IMR-90 (cell line): ENCODE measurements at regions not wholly inside any gene's neighbourhood (a gene's known extent, or its start where the extent isn't known, plus 50 kb on each side); places are given as distances from the start of the nearest gene placed in this dataset.

Experiments used
- ATAC-seq: fragments of 200-7000 bp; cut with Tn5 transposase; 2 replicates; pipeline ENCODE4 v1.9.1; 2020; ENCODE audit warnings: low read depth, mild to moderate bottlenecking, moderate library complexity
- BruUV-seq: library from RNA; stranded (reverse); fragments of 400-500 nt; replicated peaks from 2 replicates; lab custom pipeline; 2021; lab: Mats Ljungman, UMichigan
- CTCF ChIA-PET: fragments of 300-600 bp; formaldehyde crosslinking; extraction: SDS; loops from one replicate; lab custom pipeline; 2021; ENCODE audit warnings: antibody characterized with exemption; lab: Yijun Ruan, JAX
- POLR2A ChIA-PET: fragments of 300-600 bp; sonication (Branson Sonifier 250); formaldehyde crosslinking; loops from one replicate; lab custom pipeline; 2022; ENCODE audit warnings: antibody characterized with exemption; ENCODE audit not compliant: unreplicated experiment; lab: Charles Lee
- DNase-seq: peaks from one replicate; pipeline ENCODE4 v3.0.0; 2013
- H2AFZ ChIP-seq: replicated peaks from 2 replicates; pipeline ENCODE3; 2013; ENCODE audit warnings: low read length, mild to moderate bottlenecking; ENCODE audit not compliant: poor library complexity
- H2AK5ac ChIP-seq: 2 replicates; pipeline ENCODE4 v1.6.1; 2013; ENCODE audit warnings: low read depth, low read length, inconsistent platforms
- H2AK9ac ChIP-seq: replicated peaks from 2 replicates; pipeline ENCODE3; 2013; ENCODE audit warnings: mild to moderate bottlenecking, low read depth, low read length, moderate library complexity; ENCODE audit not compliant: poor library complexity
- H2BK120ac ChIP-seq: 2 replicates; pipeline ENCODE4 v1.6.1; 2013; ENCODE audit warnings: low read depth, low read length, inconsistent platforms
- H2BK15ac ChIP-seq: 3 replicates; pipeline ENCODE4 v1.6.1; 2013; ENCODE audit warnings: low read depth, low read length, inconsistent platforms
- H2BK20ac ChIP-seq: 2 replicates; pipeline ENCODE4 v1.6.1; 2013; ENCODE audit warnings: low read depth, mild to moderate bottlenecking, inconsistent platforms, low read length, moderate library complexity
- H2BK5ac ChIP-seq: 2 replicates; pipeline ENCODE4 v1.6.1; 2013; ENCODE audit warnings: mild to moderate bottlenecking, low read depth, low read length, inconsistent platforms; ENCODE audit not compliant: poor library complexity, severe bottlenecking
- H3K14ac ChIP-seq: replicated peaks from 2 replicates; pipeline ENCODE4 v1.6.1; 2013; ENCODE audit warnings: low read depth, low read length, inconsistent platforms
- H3K18ac ChIP-seq: 2 replicates; pipeline ENCODE4 v1.6.1; 2013; ENCODE audit warnings: low read depth, low read length, control low read depth
- H3K23ac ChIP-seq: 2 replicates; pipeline ENCODE4 v1.6.1; 2013; ENCODE audit warnings: low read depth, low read length, inconsistent platforms
- H3K27ac ChIP-seq: 2 replicates; pipeline ENCODE4 v1.5.1; 2013; ENCODE audit warnings: mild to moderate bottlenecking, control low read depth, low read length; ENCODE audit not compliant: insufficient read depth
- H3K27me3 ChIP-seq: 2 replicates; pipeline ENCODE4 v1.6.1; 2013; ENCODE audit warnings: low read length; ENCODE audit not compliant: control insufficient read depth, insufficient read depth
- H3K36me3 ChIP-seq: 2 replicates; pipeline ENCODE4 v1.6.1; 2013; ENCODE audit warnings: low read length, mixed read lengths; ENCODE audit not compliant: control insufficient read depth, insufficient read depth
- H3K4ac ChIP-seq: 2 replicates; pipeline ENCODE4 v1.6.1; 2013; ENCODE audit warnings: low read depth, low read length, inconsistent platforms
- H3K4me1 ChIP-seq: 2 replicates; pipeline ENCODE4 v1.6.1; 2013; ENCODE audit warnings: low read length, mixed read lengths; ENCODE audit not compliant: control insufficient read depth, insufficient read depth
- H3K4me2 ChIP-seq: 2 replicates; pipeline ENCODE4 v1.6.1; 2013; ENCODE audit warnings: low read depth, mild to moderate bottlenecking, control low read depth, low read length, moderate library complexity
- H3K4me3 ChIP-seq: 2 replicates; pipeline ENCODE4 v1.5.1; 2013; ENCODE audit warnings: low read depth, mild to moderate bottlenecking, control low read depth, low read length, moderate library complexity; ENCODE audit not compliant: insufficient read depth
- H3K56ac ChIP-seq: 2 replicates; pipeline ENCODE4 v1.6.1; 2013; ENCODE audit warnings: low read length, inconsistent platforms; ENCODE audit not compliant: insufficient read depth; ENCODE audit errors: extremely low read depth
- H3K79me1 ChIP-seq, 2 experiments: 2 replicates each; pipeline ENCODE4 v1.6.1; 2013; ENCODE audit warnings: low read length in 2 of 2, inconsistent platforms in 1 of 2, low read depth in 1 of 2
- H3K9ac ChIP-seq: 2 replicates; pipeline ENCODE4 v1.6.1; 2013; ENCODE audit warnings: low read depth, low read length, control low read depth
- H3K9me1 ChIP-seq: 2 replicates; pipeline ENCODE4 v1.6.1; 2013; ENCODE audit warnings: low read length, inconsistent platforms; ENCODE audit not compliant: insufficient read depth
- H3K9me3 ChIP-seq: 2 replicates; pipeline ENCODE4 v1.6.1; 2013; ENCODE audit warnings: low read length; ENCODE audit not compliant: control insufficient read depth, insufficient read depth
- H4K20me1 ChIP-seq: 2 replicates; pipeline ENCODE4 v1.6.1; 2013; ENCODE audit warnings: low read length, inconsistent platforms; ENCODE audit not compliant: insufficient read depth
- H4K5ac ChIP-seq: 2 replicates; pipeline ENCODE4 v1.6.1; 2013; ENCODE audit warnings: mild to moderate bottlenecking, low read depth, low read length, control low read depth
- H4K8ac ChIP-seq, 2 experiments: 2 replicates each; pipeline ENCODE4 v1.6.1; 2013; ENCODE audit warnings: low read depth in 2 of 2, low read length in 2 of 2, control low read depth in 1 of 2, inconsistent platforms in 1 of 2
- H4K91ac ChIP-seq: 2 replicates; pipeline ENCODE4 v1.6.1; 2013; ENCODE audit warnings: low read depth, low read length, inconsistent platforms; ENCODE audit not compliant: insufficient read depth
- BHLHE40 ChIP-seq: fragments of 150-350 bp; IDR thresholded peaks from 2 replicates; pipeline ENCODE4 v1.6.1; 2016; ENCODE audit warnings: mild to moderate bottlenecking, low read depth, low read length
- MAFK ChIP-seq: IDR thresholded peaks from 2 replicates; pipeline ENCODE4 v1.6.1; 2012; ENCODE audit warnings: low read depth, low read length, improper control_type of control experiment
- MAZ ChIP-seq: IDR thresholded peaks from 2 replicates; pipeline ENCODE4 v1.6.1; 2012; ENCODE audit warnings: low read depth, mild to moderate bottlenecking, low read length, improper control_type of control experiment, moderate library complexity, borderline replicate concordance
- POLR2A ChIP-seq: IDR thresholded peaks from 2 replicates; pipeline ENCODE4 v1.6.1; 2012; ENCODE audit warnings: mild to moderate bottlenecking, low read depth, low read length
- RAD21 ChIP-seq: IDR thresholded peaks from 2 replicates; pipeline ENCODE4 v1.6.1; 2012; ENCODE audit warnings: low read length, improper control_type of control experiment
- RCOR1 ChIP-seq: IDR thresholded peaks from 2 replicates; pipeline ENCODE4 v1.6.1; 2012; ENCODE audit warnings: mild to moderate bottlenecking, low read length, improper control_type of control experiment; ENCODE audit not compliant: insufficient replicate concordance
- RFX5 ChIP-seq: IDR thresholded peaks from 2 replicates; pipeline ENCODE4 v1.8.0; 2012; ENCODE audit warnings: low read depth, mild to moderate bottlenecking, low read length, moderate library complexity
- SMC3 ChIP-seq: fragments of 150-350 bp; IDR thresholded peaks from 2 replicates; pipeline ENCODE4 v1.6.1; 2016; ENCODE audit warnings: low read depth, mild to moderate bottlenecking, antibody characterized with exemption, low read length, moderate library complexity
- USF2 ChIP-seq: fragments of 150-350 bp; IDR thresholded peaks from 2 replicates; pipeline ENCODE4 v1.6.1; 2017; ENCODE audit warnings: mild to moderate bottlenecking, antibody characterized with exemption, low read length, low read depth
- WGBS, 2 experiments: methylation state at CpG; one replicate each; pipeline versions ENCODE4 v1.1.5 to v1.1.7; 2013; ENCODE audit warnings: missing lambda C conversion rate in 2 of 2; ENCODE audit not compliant: insufficient read length in 1 of 2; ENCODE audit errors: extremely low coverage in 2 of 2; 5-methylcytosine and 5-hydroxymethylcytosine counted together
- dilution Hi-C: fragments of 300-500 bp; cut with HindIII; formaldehyde crosslinking; loops from one replicate; pipeline ENCODE4 v1.14.3; 2018; ENCODE audit warnings: low sequenced_read_pairs; ENCODE audit not compliant: unreplicated experiment
- in situ Hi-C: fragments of 300-500 bp; cut with MboI; formaldehyde crosslinking; loops from 3 replicates; pipeline ENCODE4 v1.14.3; 2019; ENCODE audit warnings: low sequenced_read_pairs, inconsistent platforms, mixed read lengths
- intact Hi-C: fragments of 100-400 bp; cut with micrococcal nuclease; formaldehyde crosslinking; loops from 2 replicates; pipeline ENCODE4 v1.10.0; 2022

GRCh38 chr11:21930408-21930807 lies 262.5 kb upstream of the ANO5 start:
- H3K14ac ChIP-seq: no peak overlapping the region
- H3K9ac ChIP-seq: no peak overlapping the region
- H2AFZ ChIP-seq: no peak overlapping the region
- no peak overlapping the region for H3K18ac ChIP-seq
- H2BK20ac ChIP-seq: no peak overlapping the region
- CTCF ChIA-PET: no interaction called here
- H2BK5ac ChIP-seq: no peak overlapping the region
- no peak overlapping the region for H3K4ac ChIP-seq
- H2BK120ac ChIP-seq: no peak overlapping the region
- H3K4me3 ChIP-seq: no peak overlapping the region
- peaks cover 5% of the 10 kb centered on the region for H3K9me3 ChIP-seq
- dilution Hi-C loops (no loop called here), in situ Hi-C loops (no loop called here), intact Hi-C loops (no loop called here)
- no peaks in the 10 kb centered on the region for H3K27me3 ChIP-seq
- H4K91ac ChIP-seq: no peak overlapping the region
- no peak for DNase-seq
- H2AK5ac ChIP-seq: no peak overlapping the region
- H4K8ac ChIP-seq: no peak overlapping the region
- no peak overlapping the region for H2AK9ac ChIP-seq
- no peak overlapping the region for H4K5ac ChIP-seq
- H3K36me3 ChIP-seq: no peaks in the 10 kb centered on the region
- H3K56ac ChIP-seq: no peak overlapping the region
- no peak overlapping the region for H3K23ac ChIP-seq
- H3K4me2 ChIP-seq: no peak overlapping the region
- WGBS, 2 experiments: 20% methylated on average over 1 of the region's 2 CpGs; no CpG with 5 or more reads in 1 of the 2 experiments
- no peaks in the 10 kb centered on the region for H3K79me1 ChIP-seq
- no peaks in the 10 kb centered on the region for H3K9me1 ChIP-seq
- H2BK15ac ChIP-seq: no peak overlapping the region
- no peak for TF ChIP-seq BHLHE40
- no peak for TF ChIP-seq RCOR1
- TF ChIP-seq SMC3: no peak
- TF ChIP-seq RFX5: no peak
- no peak for TF ChIP-seq POLR2A
- TF ChIP-seq RAD21: no peak
- no peak for TF ChIP-seq USF2
- no peak for TF ChIP-seq MAFK
- no peak for TF ChIP-seq MAZ
- no peaks in the 10 kb centered on the region for H3K4me1 ChIP-seq
- POLR2A ChIA-PET: no interaction called here
- H3K27ac ChIP-seq: no peak overlapping the region
- H4K20me1 ChIP-seq: no peaks in the 10 kb centered on the region
- no peak for ATAC-seq
- BruUV-seq: no TSS peak
